ENCODE measurements at regions not wholly inside any gene's neighbourhood (a gene's known extent, or its start where the extent isn't known, plus 50 kb on each side); places are given as distances from the start of the nearest gene placed in this dataset.

DNA sequence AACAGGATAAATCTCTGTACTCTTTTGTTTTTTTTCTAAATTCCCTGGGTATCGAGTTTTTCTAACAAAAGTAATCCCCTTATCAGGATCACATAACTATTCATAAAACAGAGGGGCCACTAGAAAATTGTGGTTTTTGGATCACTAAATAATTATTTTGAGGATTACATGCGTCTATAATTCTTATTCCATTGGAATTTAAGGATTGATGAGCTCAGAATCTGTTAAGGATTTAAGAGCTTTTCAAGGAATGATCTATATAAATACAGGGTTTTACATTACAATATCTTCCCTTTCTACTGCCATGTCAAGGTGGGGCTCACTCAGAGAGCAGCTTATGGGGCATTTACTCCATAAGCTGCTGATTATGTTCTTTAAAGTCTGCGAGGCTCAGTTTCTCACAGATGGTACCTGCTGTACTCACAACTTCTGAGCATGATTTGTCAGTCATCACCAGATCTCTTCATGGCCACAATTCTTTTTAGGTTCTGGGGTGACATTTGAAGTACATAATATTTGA is 449.8 kb downstream of the PCDH17 start:
- H3K27ac ChIP-seq (ENCODE audit: low read length in 2 of 2): no peak overlapping the region
- ChIA-PET POLR2A (no interaction called here), CTCF (no interaction called here)
- Mint-ChIP-seq H3K9me3 (ENCODE audit: insufficient read depth) (no peaks in the 10 kb centered on the region), H3K4me1 (no peaks in the 10 kb centered on the region), H3K4me3 (no peak overlapping the region), H3K27me3 (no peaks in the 10 kb centered on the region), H3K27ac (no peak overlapping the region)
- TF ChIP-seq EZH2 (IDR thresholded peaks at IDR 0.05; ENCODE audit: borderline replicate concordance, insufficient read depth, low read depth, low read length, poor library complexity, severe bottlenecking): no peak
- TF ChIP-seq, protein P1, sequence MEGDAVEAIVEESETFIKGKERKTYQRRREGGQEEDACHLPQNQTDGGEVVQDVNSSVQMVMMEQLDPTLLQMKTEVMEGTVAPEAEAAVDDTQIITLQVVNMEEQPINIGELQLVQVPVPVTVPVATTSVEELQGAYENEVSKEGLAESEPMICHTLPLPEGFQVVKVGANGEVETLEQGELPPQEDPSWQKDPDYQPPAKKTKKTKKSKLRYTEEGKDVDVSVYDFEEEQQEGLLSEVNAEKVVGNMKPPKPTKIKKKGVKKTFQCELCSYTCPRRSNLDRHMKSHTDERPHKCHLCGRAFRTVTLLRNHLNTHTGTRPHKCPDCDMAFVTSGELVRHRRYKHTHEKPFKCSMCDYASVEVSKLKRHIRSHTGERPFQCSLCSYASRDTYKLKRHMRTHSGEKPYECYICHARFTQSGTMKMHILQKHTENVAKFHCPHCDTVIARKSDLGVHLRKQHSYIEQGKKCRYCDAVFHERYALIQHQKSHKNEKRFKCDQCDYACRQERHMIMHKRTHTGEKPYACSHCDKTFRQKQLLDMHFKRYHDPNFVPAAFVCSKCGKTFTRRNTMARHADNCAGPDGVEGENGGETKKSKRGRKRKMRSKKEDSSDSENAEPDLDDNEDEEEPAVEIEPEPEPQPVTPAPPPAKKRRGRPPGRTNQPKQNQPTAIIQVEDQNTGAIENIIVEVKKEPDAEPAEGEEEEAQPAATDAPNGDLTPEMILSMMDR (IDR thresholded peaks at IDR 0.05): no peak
- H3K36me3 ChIP-seq (replicated peaks in 1 of 2; ENCODE audit: control extremely low read depth in 1 of 2, control insufficient read depth in 1 of 2, extremely low read depth in 1 of 2, insufficient read depth in 2 of 2, low read length in 1 of 2): no peaks in the 10 kb centered on the region
- H3K27me3 ChIP-seq (replicated peaks in 1 of 4; ENCODE audit: control extremely low read depth in 1 of 4, control insufficient read depth in 3 of 4, insufficient read depth in 4 of 4, low read length in 3 of 4): no peaks in the 10 kb centered on the region
- H2AFZ ChIP-seq (ENCODE audit: insufficient read depth, low read depth, low read length, poor library complexity, severe bottlenecking): no peak overlapping the region
- intact Hi-C loops (cut with micrococcal nuclease): no loop called here
- no peak overlapping the region for H3K4me3 ChIP-seq (ENCODE audit: control extremely low read depth in 1 of 5, extremely low read depth in 1 of 5, insufficient read depth in 1 of 5, low read depth in 2 of 5, low read length in 4 of 5)
- no CpG with 5 or more reads among the region's 3 CpGs for WGBS (ENCODE audit: insufficient coverage)
- no peak for DNase-seq
- H3K9ac ChIP-seq (ENCODE audit: low read length): no peak overlapping the region
- no peaks in the 10 kb centered on the region for H4K20me1 ChIP-seq (ENCODE audit: control insufficient read depth, insufficient read depth, low read length, poor library complexity, severe bottlenecking)
- no peaks in the 10 kb centered on the region for H3K4me1 ChIP-seq (ENCODE audit: control insufficient read depth in 2 of 2, insufficient read depth in 2 of 2, low read length in 2 of 2)
- ATAC-seq (ENCODE audit: low read depth): no peak
- H3K9me3 ChIP-seq (ENCODE audit: control extremely low read depth in 1 of 3, control insufficient read depth in 2 of 3, insufficient read depth in 1 of 3, low read length in 2 of 3): no peaks in the 10 kb centered on the region
- H3K79me2 ChIP-seq (ENCODE audit: control insufficient read depth, insufficient read depth, low read length): no peaks in the 10 kb centered on the region
- no peak overlapping the region for H3K4me2 ChIP-seq (replicated peaks; ENCODE audit: low read depth, low read length, poor library complexity, severe bottlenecking)

DNA sequence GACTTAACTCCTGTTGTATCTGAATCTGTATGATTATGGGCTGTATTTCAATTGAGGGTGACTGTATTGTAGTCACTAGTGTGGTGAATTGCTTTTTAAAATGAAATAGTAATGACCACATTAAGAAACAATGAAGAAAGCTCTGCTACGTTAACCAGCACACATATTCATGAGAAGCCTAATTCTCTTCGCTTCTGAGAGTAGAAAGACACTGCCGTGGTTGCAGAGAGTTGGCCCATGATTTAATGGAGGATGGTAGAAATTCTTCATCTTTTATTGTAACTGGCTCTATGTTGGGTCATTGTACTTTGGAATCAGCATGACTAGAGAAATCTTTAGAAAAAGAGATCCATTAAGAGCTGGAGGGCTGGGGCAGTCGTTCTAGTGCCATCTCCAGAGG is 451.5 kb downstream of the PCDH17 start:
- POLR2A ChIA-PET: no interaction called here

More for the DNA sequence above, 451.5 kb downstream of the PCDH17 start:
- H3K4me2 ChIP-seq (replicated peaks; ENCODE audit: low read depth, low read length, poor library complexity, severe bottlenecking): no peak overlapping the region
- ATAC-seq (ENCODE audit: low read depth) (no peak), DNase-seq (no peak)
- no peaks in the 10 kb centered on the region for H3K27me3 ChIP-seq (replicated peaks in 1 of 4; ENCODE audit: control extremely low read depth in 1 of 4, control insufficient read depth in 3 of 4, insufficient read depth in 4 of 4, low read length in 3 of 4)
- no peak overlapping the region for H3K27ac ChIP-seq (ENCODE audit: low read length in 2 of 2)
- no peak overlapping the region for H3K4me3 ChIP-seq (ENCODE audit: control extremely low read depth in 1 of 5, extremely low read depth in 1 of 5, insufficient read depth in 1 of 5, low read depth in 2 of 5, low read length in 4 of 5)
- H4K20me1 ChIP-seq (ENCODE audit: control insufficient read depth, insufficient read depth, low read length, poor library complexity, severe bottlenecking): no peaks in the 10 kb centered on the region
- no peak overlapping the region for H3K4me3 Mint-ChIP-seq
- CTCF ChIA-PET: no interaction called here
- 70% methylated on average over 2 of the region's 4 CpGs for WGBS (ENCODE audit: insufficient coverage)
- TF ChIP-seq, protein P1 (IDR thresholded peaks at IDR 0.05): no peak
- TF ChIP-seq EZH2 (IDR thresholded peaks at IDR 0.05; ENCODE audit: borderline replicate concordance, insufficient read depth, low read depth, low read length, poor library complexity, severe bottlenecking): no peak
- intact Hi-C loops (cut with micrococcal nuclease): no loop called here
- H3K4me1 ChIP-seq (ENCODE audit: control insufficient read depth in 2 of 2, insufficient read depth in 2 of 2, low read length in 2 of 2): no peaks in the 10 kb centered on the region
- no peaks in the 10 kb centered on the region for H3K4me1 Mint-ChIP-seq
- H3K9ac ChIP-seq (ENCODE audit: low read length): no peak overlapping the region
- no peaks in the 10 kb centered on the region for H3K79me2 ChIP-seq (ENCODE audit: control insufficient read depth, insufficient read depth, low read length)
- H2AFZ ChIP-seq (ENCODE audit: insufficient read depth, low read depth, low read length, poor library complexity, severe bottlenecking): no peak overlapping the region
- no peaks in the 10 kb centered on the region for H3K27me3 Mint-ChIP-seq
- no peaks in the 10 kb centered on the region for H3K9me3 Mint-ChIP-seq (ENCODE audit: insufficient read depth)
- H3K36me3 ChIP-seq (replicated peaks in 1 of 2; ENCODE audit: control extremely low read depth in 1 of 2, control insufficient read depth in 1 of 2, extremely low read depth in 1 of 2, insufficient read depth in 2 of 2, low read length in 1 of 2): no peaks in the 10 kb centered on the region
- no peak overlapping the region for H3K27ac Mint-ChIP-seq
- H3K9me3 ChIP-seq (ENCODE audit: control extremely low read depth in 1 of 3, control insufficient read depth in 2 of 3, insufficient read depth in 1 of 3, low read length in 2 of 3): no peaks in the 10 kb centered on the region
